HCT116 (cell line): ENCODE measurements at regions not wholly inside any gene's neighbourhood (a gene's known extent, or its start where the extent isn't known, plus 50 kb on each side); places are given as distances from the start of the nearest gene placed in this dataset.

Source experiments
- ATAC-seq: fragments of 200-7000 bp; cut with Tn5 transposase; 2 replicates; pipeline ENCODE4 v1.9.1; 2020; ENCODE audit warnings: mild to moderate bottlenecking, moderate library complexity
- BruUV-seq: library from RNA; stranded (reverse); fragments of 400-500 nt; replicated peaks from 2 replicates; lab custom pipeline; 2021; lab: Mats Ljungman, UMichigan
- CTCF ChIA-PET: fragments of 300-600 bp; sonication (Branson Sonifier 250); formaldehyde crosslinking; loops from one replicate; lab custom pipeline; 2021; ENCODE audit warnings: antibody characterized with exemption; lab: Charles Lee
- POLR2A ChIA-PET: fragments of 300-600, 350-600 bp; sonication (Branson Sonifier 250); formaldehyde crosslinking; loops from one replicate; lab custom pipeline; 2021; ENCODE audit warnings: antibody characterized with exemption; lab: Charles Lee
- RAD21 ChIA-PET, 2 experiments: fragments of 300-600 bp; sonication (Branson Sonifier 250); formaldehyde crosslinking; loops; one replicate each; lab custom pipeline; 2023; ENCODE audit warnings: low total read pairs in 2 of 2; ENCODE audit not compliant: uncharacterized antibody in 2 of 2, unreplicated experiment in 2 of 2, low non-redundant PET in 1 of 2; lab: Charles Lee
- DNase-seq: peaks from one replicate; pipeline ENCODE4 v3.0.0-alpha.2; 2010; ENCODE audit warnings: low read depth, low spot score
- H2AFZ ChIP-seq: fragments of 200-600 bp; shearing (Covaris generic), sonication (generic); 2 replicates; pipeline ENCODE4 v1.6.1; 2017; ENCODE audit warnings: low read depth, mixed run types, mixed read lengths, antibody characterized with exemption, low read length; ENCODE audit not compliant: poor library complexity, severe bottlenecking
- H3K27ac ChIP-seq: 2 replicates; pipeline ENCODE4 v1.5.1; 2012; ENCODE audit warnings: low read depth, low read length
- H3K27me3 ChIP-seq: fragments of 200-600 bp; sonication (generic); 2 replicates; pipeline ENCODE4 v1.6.1; 2016; ENCODE audit warnings: mixed run types, low read length, mixed read lengths; ENCODE audit not compliant: insufficient read depth
- H3K36me3 ChIP-seq, 2 experiments: fragments of 200-500 bp in 1 of 2; fragments of 200-600 bp in 1 of 2; sonication (Bioruptor generic) in 1 of 2; sonication (generic) in 1 of 2; 2 replicates each; pipeline versions ENCODE4 v1.5.1 to v1.6.1; 2014 to 2016; ENCODE audit warnings: low read length in 2 of 2, inconsistent platforms in 1 of 2, mixed read lengths in 1 of 2, mixed run types in 1 of 2; ENCODE audit not compliant: insufficient read depth in 2 of 2, control insufficient read depth in 1 of 2
- H3K4me1 ChIP-seq, 2 experiments: fragments of 200-600 bp in 1 of 2; sonication (generic) in 1 of 2; 2 replicates each; pipeline versions ENCODE4 v1.5.1 to v1.6.1; 2012 to 2017; ENCODE audit warnings: low read length in 2 of 2, inconsistent platforms in 1 of 2, mild to moderate bottlenecking in 1 of 2, mixed read lengths in 1 of 2, mixed run types in 1 of 2, moderate library complexity in 1 of 2; ENCODE audit not compliant: insufficient read depth in 2 of 2, control insufficient read depth in 1 of 2
- H3K4me2 ChIP-seq: fragments of 200-600 bp; sonication (generic); 2 replicates; pipeline ENCODE4 v1.6.1; 2017; ENCODE audit warnings: mixed run types, low read length, mixed read lengths
- H3K4me3 ChIP-seq, 2 experiments: fragments of 200-600 bp in 1 of 2; sonication (generic) in 1 of 2; replicated peaks in 1 of 2; 2 replicates each; pipeline ENCODE4 v1.5.1; 2011 to 2016; ENCODE audit warnings: low read length in 2 of 2, control low read depth in 1 of 2, low read depth in 1 of 2, mild to moderate bottlenecking in 1 of 2, mixed read lengths in 1 of 2, mixed run types in 1 of 2
- H3K79me2 ChIP-seq: fragments of 200-600 bp; sonication (generic); 2 replicates; pipeline ENCODE4 v1.6.1; 2017; ENCODE audit warnings: mild to moderate bottlenecking, mixed run types, low read length, moderate library complexity, mixed read lengths; ENCODE audit not compliant: insufficient read depth
- H3K9ac ChIP-seq: fragments of 200-600 bp; sonication (generic); 2 replicates; pipeline ENCODE4 v1.6.1; 2016; ENCODE audit warnings: low read length, mixed read lengths
- H3K9me2 ChIP-seq: fragments of 200-600 bp; sonication (generic), shearing (Covaris generic); 2 replicates; pipeline ENCODE4 v1.6.1; 2017; ENCODE audit warnings: mixed run types, mild to moderate bottlenecking, moderate library complexity; ENCODE audit not compliant: insufficient read depth
- H3K9me3 ChIP-seq, 2 experiments: fragments of 200-500 bp in 1 of 2; fragments of 200-600 bp in 1 of 2; sonication (Bioruptor generic) in 1 of 2; sonication (generic) in 1 of 2; 2 replicates each; pipeline ENCODE4 v1.6.1; 2014 to 2017; ENCODE audit warnings: low read length in 2 of 2, mixed read lengths in 2 of 2, inconsistent platforms in 1 of 2, low read depth in 1 of 2, mild to moderate bottlenecking in 1 of 2, mixed run types in 1 of 2, moderate library complexity in 1 of 2; ENCODE audit not compliant: control insufficient read depth in 1 of 2, insufficient read depth in 1 of 2
- H4K20me1 ChIP-seq: fragments of 200-600 bp; sonication (generic), shearing (Covaris generic); 2 replicates; pipeline ENCODE4 v1.6.1; 2017; ENCODE audit warnings: mixed run types, mild to moderate bottlenecking, moderate library complexity; ENCODE audit not compliant: insufficient read depth
- CTCF ChIP-seq, 3 experiments: fragments of 200-600 bp in 1 of 3; sonication (generic) in 1 of 3; IDR thresholded peaks in 2 of 3; conservative IDR thresholded peaks in 1 of 3; 2 replicates each; pipeline ENCODE4 v1.5.1; 2012 to 2017; ENCODE audit warnings: low read depth in 2 of 3, low read length in 2 of 3, antibody characterized with exemption in 1 of 3, borderline replicate concordance in 1 of 3, control low read depth in 1 of 3, mild to moderate bottlenecking in 1 of 3, mixed read lengths in 1 of 3, mixed run types in 1 of 3, moderate library complexity in 1 of 3; ENCODE audit not compliant: insufficient read depth in 1 of 3
- EGR1 ChIP-seq: IDR thresholded peaks from 2 replicates; pipeline ENCODE4 v1.6.1; 2012; ENCODE audit warnings: low read depth
- EZH2 ChIP-seq: fragments of 200-600 bp; sonication (generic); IDR thresholded peaks from 2 replicates; pipeline ENCODE4 v1.6.1; 2017; ENCODE audit warnings: antibody characterized with exemption, mixed run types
- EZH2phosphoT487 ChIP-seq: fragments of 200-600 bp; IDR thresholded peaks from 2 replicates; pipeline ENCODE4 v1.6.1; 2018; ENCODE audit warnings: antibody characterized with exemption, borderline replicate concordance
- FOSL1 ChIP-seq: IDR thresholded peaks from 2 replicates; pipeline ENCODE4 v1.6.1; 2012; ENCODE audit warnings: low read depth
- JUND ChIP-seq: IDR thresholded peaks from 2 replicates; pipeline ENCODE4 v1.6.1; 2012
- POLR2AphosphoS5 ChIP-seq: IDR thresholded peaks from 2 replicates; pipeline ENCODE4 v1.6.1; 2011; ENCODE audit warnings: mild to moderate bottlenecking, low read depth, low read length, moderate library complexity
- REST ChIP-seq: IDR thresholded peaks from 2 replicates; pipeline ENCODE4 v1.6.1; 2012; ENCODE audit warnings: low read depth
- SP1 ChIP-seq: IDR thresholded peaks from 2 replicates; pipeline ENCODE4 v1.6.1; 2012; ENCODE audit warnings: low read depth
- SRF ChIP-seq: IDR thresholded peaks from 2 replicates; pipeline ENCODE4 v1.6.1; 2012; ENCODE audit warnings: low read depth
- YY1 ChIP-seq: IDR thresholded peaks from 2 replicates; pipeline ENCODE4 v1.6.1; 2011; ENCODE audit warnings: low read length, low read depth, moderate library complexity, mild to moderate bottlenecking; ENCODE audit not compliant: insufficient replicate concordance; ENCODE audit errors: extremely low read depth
- ZNF274 ChIP-seq: fragments of 200-500 bp; sonication (Bioruptor generic); IDR thresholded peaks from 2 replicates; pipeline ENCODE4 v1.6.1; 2014; ENCODE audit warnings: mild to moderate bottlenecking, low read depth, low read length, inconsistent platforms
- intact Hi-C: fragments of 100-400 bp; cut with micrococcal nuclease; formaldehyde crosslinking; loops from 2 replicates; pipeline ENCODE4 v1.10.0; 2022
- TF ChIP-seq, protein P1 (sequence below): IDR thresholded peaks from 2 replicates; pipeline ENCODE4 v1.6.1; 2012
- TF ChIP-seq, protein P2 (sequence below): IDR thresholded peaks from 2 replicates; pipeline ENCODE4 v1.6.1; 2012

DNA sequence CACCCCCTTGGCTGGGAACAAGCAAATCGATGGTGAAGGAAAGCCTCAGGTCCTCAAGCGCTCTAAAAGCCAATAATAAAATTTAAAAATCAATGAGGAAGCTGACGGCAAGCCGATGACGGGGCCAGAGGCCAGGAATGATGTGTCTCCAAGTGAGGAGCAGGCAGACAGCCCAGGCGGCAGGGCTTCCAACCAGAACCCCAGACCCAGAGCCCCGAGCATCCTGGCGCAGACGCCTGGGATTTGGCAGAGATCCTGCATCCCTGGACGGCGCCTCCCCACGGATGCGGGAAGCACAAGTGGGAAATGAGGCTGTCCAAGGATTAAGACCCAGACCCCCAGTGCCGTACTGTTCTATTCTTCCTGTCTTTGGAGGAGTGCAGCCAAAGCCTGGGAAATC lies 123.0 kb upstream of the PROK2 start:
- Histone ChIP-seq H3K9me2 (no peaks in the 10 kb centered on the region), H2AFZ (no peak overlapping the region), H3K79me2 (no peaks in the 10 kb centered on the region), H4K20me1 (no peaks in the 10 kb centered on the region), H3K9ac (no peak overlapping the region), H3K4me1 (peaks cover 0 to 3% of the 10 kb centered on the region in 2 experiments; a peak in 1 of 4 replicates), H3K27ac (no peak overlapping the region), H3K4me3 (no peak overlapping the region), H3K36me3 (no peaks in the 10 kb centered on the region), H3K4me2 (no peak overlapping the region), H3K27me3 (peaks cover 30% of the 10 kb centered on the region), H3K9me3 (no peaks in the 10 kb centered on the region)
- BruUV-seq = no TSS peak
- ChIA-PET POLR2A (no interaction called here), RAD21 (no interaction called here), CTCF (no interaction called here)
- ATAC-seq = no peak
- TF ChIP-seq ZNF274 (no peak), SP1 (no peak), EZH2 (no peak), EGR1 (no peak)
- TF ChIP-seq, protein P1, sequence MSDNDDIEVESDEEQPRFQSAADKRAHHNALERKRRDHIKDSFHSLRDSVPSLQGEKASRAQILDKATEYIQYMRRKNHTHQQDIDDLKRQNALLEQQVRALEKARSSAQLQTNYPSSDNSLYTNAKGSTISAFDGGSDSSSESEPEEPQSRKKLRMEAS = no peak
- no peak for DNase-seq
- intact Hi-C loops = no loop called here

DNA sequence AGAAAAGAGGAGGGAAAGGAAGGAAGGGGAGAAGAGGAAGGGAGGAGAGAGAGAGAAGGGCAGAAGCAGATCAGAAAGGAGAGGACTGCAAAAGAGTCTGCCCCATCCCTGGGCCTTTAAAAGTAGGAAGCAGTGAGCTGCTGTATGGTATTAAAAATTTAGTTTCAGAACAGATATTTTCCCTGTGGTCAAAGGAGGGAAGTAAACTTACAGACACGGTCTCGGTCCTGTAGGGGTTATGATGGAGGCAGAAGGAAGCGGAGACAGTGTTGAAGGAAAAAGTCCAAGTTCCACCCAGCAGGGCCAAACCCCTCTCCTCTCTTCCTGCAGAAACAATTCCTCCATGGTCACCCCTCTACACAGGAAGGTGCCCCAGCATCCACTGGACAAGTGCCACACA lies 122.0 kb upstream of the PROK2 start:
- no TSS peak for BruUV-seq
- DNase-seq = no peak
- Histone ChIP-seq H3K9ac (no peak overlapping the region), H3K36me3 (no peaks in the 10 kb centered on the region), H3K27me3 (peaks cover 27% of the 10 kb centered on the region), H4K20me1 (no peaks in the 10 kb centered on the region), H3K4me3 (no peak overlapping the region), H3K4me1 (peaks cover 0 to 3% of the 10 kb centered on the region in 2 experiments; a peak in 1 of 4 replicates), H3K4me2 (no peak overlapping the region), H3K9me2 (no peaks in the 10 kb centered on the region), H3K27ac (no peak overlapping the region), H3K79me2 (no peaks in the 10 kb centered on the region), H3K9me3 (no peaks in the 10 kb centered on the region), H2AFZ (no peak overlapping the region)
- ChIA-PET CTCF (no interaction called here), POLR2A (no interaction called here), RAD21 (no interaction called here)
- TF ChIP-seq JUND = no peak
- TF ChIP-seq, protein P2, sequence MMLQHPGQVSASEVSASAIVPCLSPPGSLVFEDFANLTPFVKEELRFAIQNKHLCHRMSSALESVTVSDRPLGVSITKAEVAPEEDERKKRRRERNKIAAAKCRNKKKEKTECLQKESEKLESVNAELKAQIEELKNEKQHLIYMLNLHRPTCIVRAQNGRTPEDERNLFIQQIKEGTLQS = no peak
- no peak for TF ChIP-seq ZNF274
- no peak for TF ChIP-seq EZH2phosphoT487
- TF ChIP-seq POLR2AphosphoS5 = no peak
- no peak for TF ChIP-seq SP1
- TF ChIP-seq CTCF (IDR thresholded peaks at IDR 0.05 in 2 of 3, conservative IDR thresholded peaks at IDR 0.05 in 1 of 3; ENCODE audit: borderline replicate concordance in 1 of 3, insufficient read depth in 1 of 3, low read depth in 2 of 3, low read length in 2 of 3) = no peak
- TF ChIP-seq SRF = no peak
- no peak for TF ChIP-seq YY1
- TF ChIP-seq EGR1 = no peak
- no peak for TF ChIP-seq REST
- no peak for TF ChIP-seq FOSL1
- no peak for ATAC-seq
- intact Hi-C loops = no loop called here
